ENCODE measurements at regions not wholly inside any gene's neighbourhood (a gene's known extent, or its start where the extent isn't known, plus 50 kb on each side); places are given as distances from the start of the nearest gene placed in this dataset.

DNA sequence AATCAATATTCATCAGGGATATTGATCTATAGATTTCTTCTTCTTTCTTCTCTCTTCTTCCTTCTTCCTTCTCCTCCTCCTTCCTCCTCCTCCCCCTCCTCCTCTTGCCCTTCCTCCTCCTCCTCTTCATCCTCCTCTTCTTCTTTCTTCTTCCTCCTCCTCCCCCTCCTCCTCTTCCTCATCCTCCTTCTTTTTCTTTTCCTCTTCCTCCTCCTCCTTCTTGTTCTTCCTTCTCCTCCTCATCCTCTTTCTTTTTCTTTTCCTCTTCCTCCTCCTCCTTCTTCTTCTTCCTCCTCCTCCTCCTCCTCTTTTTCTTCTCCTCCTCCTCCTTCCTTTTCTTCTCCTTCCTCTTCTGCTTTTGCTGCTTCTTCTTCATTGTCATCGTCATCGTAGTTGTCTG lies 52.4 kb upstream of the SERINC1 start:
- Histone ChIP-seq H2AFZ (ENCODE audit: low read depth, low read length, severe bottlenecking) (no peak overlapping the region), H3K27ac (ENCODE audit: low read depth, low read length) (no peak overlapping the region), H3K9ac (ENCODE audit: low read length) (no peak overlapping the region), H3K79me2 (ENCODE audit: insufficient read depth, low read length) (no peaks in the 10 kb centered on the region), H3K27me3 (ENCODE audit: low read length) (no peaks in the 10 kb centered on the region), H3K9me2 (replicated peaks; ENCODE audit: insufficient read depth, low read length) (no peaks in the 10 kb centered on the region), H3K36me3 (ENCODE audit: low read length) (no peaks in the 10 kb centered on the region), H4K20me1 (ENCODE audit: low read depth, low read length) (no peaks in the 10 kb centered on the region), H3K4me3 (ENCODE audit: insufficient read depth, low read length, poor library complexity, severe bottlenecking) (no peak overlapping the region), H3K4me2 (ENCODE audit: low read depth, low read length, poor library complexity, severe bottlenecking) (no peak overlapping the region), H3F3A (ENCODE audit: insufficient read depth) (no peaks in the 10 kb centered on the region), H3K9me3 (ENCODE audit: insufficient read depth, low read length) (peaks cover 6% of the 10 kb centered on the region; the same call in 1 of the 2 replicates)
- TF ChIP-seq, protein P1, sequence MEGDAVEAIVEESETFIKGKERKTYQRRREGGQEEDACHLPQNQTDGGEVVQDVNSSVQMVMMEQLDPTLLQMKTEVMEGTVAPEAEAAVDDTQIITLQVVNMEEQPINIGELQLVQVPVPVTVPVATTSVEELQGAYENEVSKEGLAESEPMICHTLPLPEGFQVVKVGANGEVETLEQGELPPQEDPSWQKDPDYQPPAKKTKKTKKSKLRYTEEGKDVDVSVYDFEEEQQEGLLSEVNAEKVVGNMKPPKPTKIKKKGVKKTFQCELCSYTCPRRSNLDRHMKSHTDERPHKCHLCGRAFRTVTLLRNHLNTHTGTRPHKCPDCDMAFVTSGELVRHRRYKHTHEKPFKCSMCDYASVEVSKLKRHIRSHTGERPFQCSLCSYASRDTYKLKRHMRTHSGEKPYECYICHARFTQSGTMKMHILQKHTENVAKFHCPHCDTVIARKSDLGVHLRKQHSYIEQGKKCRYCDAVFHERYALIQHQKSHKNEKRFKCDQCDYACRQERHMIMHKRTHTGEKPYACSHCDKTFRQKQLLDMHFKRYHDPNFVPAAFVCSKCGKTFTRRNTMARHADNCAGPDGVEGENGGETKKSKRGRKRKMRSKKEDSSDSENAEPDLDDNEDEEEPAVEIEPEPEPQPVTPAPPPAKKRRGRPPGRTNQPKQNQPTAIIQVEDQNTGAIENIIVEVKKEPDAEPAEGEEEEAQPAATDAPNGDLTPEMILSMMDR (IDR thresholded peaks at IDR 0.05; ENCODE audit: insufficient read depth, low read length, poor library complexity, severe bottlenecking) = no peak
- TF ChIP-seq EZH2phosphoT487 (conservative IDR thresholded peaks at IDR 0.05; ENCODE audit: low read length) = no peak

DNA sequence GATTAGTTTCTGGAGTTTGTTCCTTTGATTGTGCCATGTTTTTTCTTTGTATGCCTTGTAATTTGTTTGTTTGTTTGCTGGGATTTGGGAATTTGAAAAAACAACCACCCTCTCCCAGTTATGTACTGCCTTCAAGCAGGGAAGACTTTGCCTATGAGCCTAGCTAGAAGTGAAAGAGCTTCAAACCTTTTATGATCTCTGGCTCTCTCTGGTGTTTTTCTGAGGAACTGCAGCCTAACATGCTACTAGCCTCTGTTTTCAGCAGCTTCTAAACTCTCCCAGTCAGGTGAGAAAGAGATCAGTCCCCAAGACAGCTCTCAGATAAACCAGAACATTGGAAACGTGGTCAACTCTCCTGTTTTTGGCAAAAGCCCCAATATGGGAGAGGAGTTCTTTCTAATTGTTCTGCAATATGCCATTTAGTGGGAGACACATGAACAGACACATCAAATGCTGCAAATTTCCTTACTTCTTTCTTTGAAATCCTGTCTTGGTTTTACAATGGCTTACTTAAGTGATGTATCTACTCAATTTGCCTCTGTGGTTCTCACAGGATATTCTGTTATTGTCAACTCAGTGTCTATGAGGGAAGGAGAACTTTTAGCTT lies 58.9 kb upstream of the SERINC1 start:
- Histone ChIP-seq H3K36me3 (ENCODE audit: low read length) (no peaks in the 10 kb centered on the region), H3K9me3 (ENCODE audit: insufficient read depth, low read length) (peaks cover 6% of the 10 kb centered on the region; the same call in 1 of the 2 replicates), H3K4me2 (ENCODE audit: low read depth, low read length, poor library complexity, severe bottlenecking) (no peak overlapping the region), H3K9me2 (replicated peaks; ENCODE audit: insufficient read depth, low read length) (no peaks in the 10 kb centered on the region), H3F3A (ENCODE audit: insufficient read depth) (no peaks in the 10 kb centered on the region), H3K27me3 (ENCODE audit: low read length) (no peaks in the 10 kb centered on the region), H3K79me2 (ENCODE audit: insufficient read depth, low read length) (no peaks in the 10 kb centered on the region), H3K9ac (ENCODE audit: low read length) (no peak overlapping the region), H3K27ac (ENCODE audit: low read depth, low read length) (no peak overlapping the region), H3K4me3 (ENCODE audit: insufficient read depth, low read length, poor library complexity, severe bottlenecking) (no peak overlapping the region), H4K20me1 (ENCODE audit: low read depth, low read length) (no peaks in the 10 kb centered on the region), H2AFZ (ENCODE audit: low read depth, low read length, severe bottlenecking) (no peak overlapping the region)
- no peak for TF ChIP-seq EZH2phosphoT487 (conservative IDR thresholded peaks at IDR 0.05; ENCODE audit: low read length)
- TF ChIP-seq, protein P1 (IDR thresholded peaks at IDR 0.05; ENCODE audit: insufficient read depth, low read length, poor library complexity, severe bottlenecking) = peak; percentile 54

DNA sequence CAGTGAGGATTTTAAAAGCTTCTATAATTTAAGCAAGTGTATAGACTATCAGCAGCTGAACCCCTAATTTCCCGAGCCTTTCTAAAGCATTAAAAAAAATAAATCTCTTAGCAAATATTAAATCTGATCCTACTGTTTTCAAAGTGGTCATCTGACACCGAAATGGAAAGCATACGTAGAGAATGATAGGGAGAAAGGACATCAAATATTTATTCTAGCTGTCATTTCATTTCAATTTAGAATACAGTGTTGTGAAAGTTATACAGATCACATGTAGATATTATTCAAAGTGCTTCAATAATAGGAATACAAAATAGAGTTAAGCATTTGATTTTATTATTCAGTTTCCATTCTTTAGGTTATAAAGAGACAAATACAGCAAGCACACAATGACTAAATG lies 61.9 kb upstream of the PKIB start:
- H3K4me3 ChIP-seq (ENCODE audit: insufficient read depth, low read length, poor library complexity, severe bottlenecking) = no peak overlapping the region
- TF ChIP-seq, protein P1 (IDR thresholded peaks at IDR 0.05; ENCODE audit: insufficient read depth, low read length, poor library complexity, severe bottlenecking) = no peak
- no peak for TF ChIP-seq EZH2phosphoT487 (conservative IDR thresholded peaks at IDR 0.05; ENCODE audit: low read length)
- no peaks in the 10 kb centered on the region for H3K79me2 ChIP-seq (ENCODE audit: insufficient read depth, low read length)

More for the DNA sequence above, 61.9 kb upstream of the PKIB start:
- no peaks in the 10 kb centered on the region for H3F3A ChIP-seq (ENCODE audit: insufficient read depth)
- H3K9me3 ChIP-seq (ENCODE audit: insufficient read depth, low read length) = no peaks in the 10 kb centered on the region
- H3K27me3 ChIP-seq (ENCODE audit: low read length) = no peaks in the 10 kb centered on the region
- no peaks in the 10 kb centered on the region for H3K36me3 ChIP-seq (ENCODE audit: low read length)
- H3K27ac ChIP-seq (ENCODE audit: low read depth, low read length) = no peak overlapping the region
- H3K9ac ChIP-seq (ENCODE audit: low read length) = no peak overlapping the region
- H2AFZ ChIP-seq (ENCODE audit: low read depth, low read length, severe bottlenecking) = no peak overlapping the region
- no peaks in the 10 kb centered on the region for H4K20me1 ChIP-seq (ENCODE audit: low read depth, low read length)
- H3K4me2 ChIP-seq (ENCODE audit: low read depth, low read length, poor library complexity, severe bottlenecking) = no peak overlapping the region
- no peaks in the 10 kb centered on the region for H3K9me2 ChIP-seq (replicated peaks; ENCODE audit: insufficient read depth, low read length)
